H9 (cell line): ENCODE measurements at regions not wholly inside any gene's neighbourhood (a gene's known extent, or its start where the extent isn't known, plus 50 kb on each side); places are given as distances from the start of the nearest gene placed in this dataset.

Source experiments
- DNase-seq: peaks from one replicate; pipeline ENCODE4 v3.0.0-alpha.2; 2017
- H2AFZ ChIP-seq: one replicate; pipeline ENCODE4 v1.6.1; 2013; ENCODE audit warnings: mild to moderate bottlenecking, low read length, control low read depth, moderate library complexity
- H2AK5ac ChIP-seq: 2 replicates; pipeline ENCODE4 v1.6.1; 2013; ENCODE audit warnings: low read length, control low read depth, mixed read lengths; ENCODE audit not compliant: insufficient read length
- H2BK120ac ChIP-seq: one replicate; pipeline ENCODE4 v1.6.1; 2013; ENCODE audit warnings: low read depth, mild to moderate bottlenecking, low read length, control low read depth, inconsistent platforms; ENCODE audit not compliant: poor library complexity, severe bottlenecking
- H2BK12ac ChIP-seq: 2 replicates; pipeline ENCODE4 v1.6.1; 2013; ENCODE audit warnings: low read length, control low read depth, mixed read lengths, low read depth; ENCODE audit not compliant: insufficient read length
- H2BK15ac ChIP-seq: 2 replicates; pipeline ENCODE4 v1.6.1; 2013; ENCODE audit warnings: low read depth, low read length, control low read depth
- H2BK20ac ChIP-seq: one replicate; pipeline ENCODE4 v1.6.1; 2013; ENCODE audit warnings: low read depth, mild to moderate bottlenecking, low read length, control low read depth, inconsistent platforms; ENCODE audit not compliant: poor library complexity, severe bottlenecking
- H2BK5ac ChIP-seq: 2 replicates; pipeline ENCODE4 v1.6.1; 2013; ENCODE audit warnings: low read length, control low read depth, mixed read lengths; ENCODE audit not compliant: insufficient read length
- H3K14ac ChIP-seq: 2 replicates; pipeline ENCODE4 v1.6.1; 2013; ENCODE audit warnings: low read length, control low read depth; ENCODE audit not compliant: insufficient read depth
- H3K18ac ChIP-seq: 2 replicates; pipeline ENCODE4 v1.6.1; 2013; ENCODE audit warnings: low read depth, mild to moderate bottlenecking, mixed read lengths, low read length, control low read depth; ENCODE audit not compliant: insufficient read length
- H3K23ac ChIP-seq: 2 replicates; pipeline ENCODE4 v1.6.1; 2013; ENCODE audit warnings: low read length, control low read depth, mixed read lengths, low read depth; ENCODE audit not compliant: insufficient read length
- H3K23me2 ChIP-seq: 2 replicates; pipeline ENCODE4 v1.6.1; 2013; ENCODE audit warnings: low read depth, mild to moderate bottlenecking, mixed read lengths, low read length, control low read depth; ENCODE audit not compliant: insufficient read length, poor library complexity, severe bottlenecking
- H3K27ac ChIP-seq: 2 replicates; pipeline ENCODE4 v1.5.1; 2013; ENCODE audit warnings: low read length, control low read depth, mixed read lengths, low read depth; ENCODE audit not compliant: insufficient read length
- H3K27me3 ChIP-seq: 2 replicates; pipeline ENCODE4 v1.6.1; 2013; ENCODE audit warnings: low read length, control low read depth, inconsistent platforms; ENCODE audit not compliant: insufficient read depth
- H3K4ac ChIP-seq: 2 replicates; pipeline ENCODE4 v1.6.1; 2013; ENCODE audit warnings: low read depth, mild to moderate bottlenecking, control low read depth, inconsistent platforms, low read length, moderate library complexity
- H3K4me1 ChIP-seq: 2 replicates; pipeline ENCODE4 v1.6.1; 2013; ENCODE audit warnings: low read length, control low read depth, inconsistent platforms; ENCODE audit not compliant: insufficient read depth
- H3K4me2 ChIP-seq: 2 replicates; pipeline ENCODE4 v1.6.1; 2013; ENCODE audit warnings: low read length, control low read depth, mixed read lengths; ENCODE audit not compliant: insufficient read length, insufficient read depth
- H3K56ac ChIP-seq: 2 replicates; pipeline ENCODE4 v1.6.1; 2013; ENCODE audit warnings: low read depth, mild to moderate bottlenecking, mixed read lengths, low read length, control low read depth; ENCODE audit not compliant: insufficient read length
- H3K79me1 ChIP-seq: 2 replicates; pipeline ENCODE4 v1.6.1; 2013; ENCODE audit warnings: low read depth, mild to moderate bottlenecking, moderate library complexity, low read length, control low read depth, inconsistent platforms; ENCODE audit not compliant: insufficient read depth, poor library complexity, severe bottlenecking
- H3K79me2 ChIP-seq: 2 replicates; pipeline ENCODE4 v1.6.1; 2013; ENCODE audit warnings: low read length, control low read depth, inconsistent platforms; ENCODE audit not compliant: insufficient read depth
- H3K9ac ChIP-seq: 2 replicates; pipeline ENCODE4 v1.6.1; 2013; ENCODE audit warnings: low read length, control low read depth, mixed read lengths; ENCODE audit not compliant: insufficient read length; ENCODE audit errors: extremely low read depth
- H3K9me3 ChIP-seq: one replicate; pipeline ENCODE4 v1.6.1; 2013; ENCODE audit warnings: low read depth, low read length, inconsistent platforms; ENCODE audit not compliant: control insufficient read depth
- H3T11ph ChIP-seq: one replicate; pipeline ENCODE4 v1.6.1; 2013; ENCODE audit warnings: mild to moderate bottlenecking, low read length, control low read depth, inconsistent platforms
- H4K20me1 ChIP-seq: one replicate; pipeline ENCODE4 v1.6.1; 2013; ENCODE audit not compliant: control insufficient read depth, insufficient read length, insufficient read depth
- H4K5ac ChIP-seq: 2 replicates; pipeline ENCODE4 v1.6.1; 2013; ENCODE audit warnings: low read depth, mild to moderate bottlenecking, mixed read lengths, low read length, control low read depth; ENCODE audit not compliant: insufficient read length
- H4K8ac ChIP-seq: replicated peaks from 2 replicates; pipeline ENCODE4 v1.6.1; 2013; ENCODE audit warnings: low read length, control low read depth, mixed read lengths, low read depth; ENCODE audit not compliant: insufficient read length
- H4K91ac ChIP-seq: 2 replicates; pipeline ENCODE4 v1.6.1; 2013; ENCODE audit warnings: low read depth, mild to moderate bottlenecking, moderate library complexity, mixed read lengths, low read length, control low read depth; ENCODE audit not compliant: insufficient read length
- H3K27ac Mint-ChIP-seq, 3 experiments: 2 replicates in 2 of 3; 3 replicates in 1 of 3; pipeline ENCODE4 v1.8.0; 2020 to 2021; ENCODE audit warnings: mixed read lengths in 3 of 3, mild to moderate bottlenecking in 1 of 3, moderate library complexity in 1 of 3
- H3K27me3 Mint-ChIP-seq: 2 replicates; pipeline ENCODE4 v1.8.0; 2021; ENCODE audit warnings: low read depth, mild to moderate bottlenecking, moderate library complexity, mixed read lengths
- H3K36me3 Mint-ChIP-seq, 3 experiments: 2 replicates in 2 of 3; 3 replicates in 1 of 3; pipeline ENCODE4 v1.8.0; 2020 to 2021; ENCODE audit warnings: low read depth in 3 of 3, mixed read lengths in 3 of 3; ENCODE audit not compliant: insufficient read depth in 1 of 3
- H3K4me1 Mint-ChIP-seq, 2 experiments: 2 replicates each; pipeline ENCODE4 v1.8.0; 2020; ENCODE audit warnings: mixed read lengths in 2 of 2
- H3K4me3 Mint-ChIP-seq, 2 experiments: 2 replicates in 1 of 2; 3 replicates in 1 of 2; pipeline ENCODE4 v1.8.0; 2020 to 2021; ENCODE audit warnings: mild to moderate bottlenecking in 2 of 2, mixed read lengths in 2 of 2, moderate library complexity in 1 of 2
- H3K9me3 Mint-ChIP-seq, 2 experiments: 2 replicates in 1 of 2; 3 replicates in 1 of 2; pipeline ENCODE4 v1.8.0; 2020; ENCODE audit warnings: mild to moderate bottlenecking in 2 of 2, mixed read lengths in 2 of 2, moderate library complexity in 1 of 2
- CTCF ChIP-seq: fragments of 200-600 bp; sonication (generic); conservative IDR thresholded peaks from 3 replicates; pipeline ENCODE4 v1.8.0; 2021; ENCODE audit warnings: antibody characterized with exemption, mild to moderate bottlenecking
- WGBS: extraction: QIAGEN DNeasy Blood & Tissue Kit; methylation state at CpG from one replicate; pipeline ENCODE4 v1.1.7; 2013; ENCODE audit warnings: missing lambda C conversion rate, low lambda C conversion rate, mixed read lengths; ENCODE audit not compliant: insufficient read length; ENCODE audit errors: extremely low coverage; 5-methylcytosine and 5-hydroxymethylcytosine counted together

- no peak overlapping the region for H3K14ac ChIP-seq
- no peaks in the 10 kb centered on the region for H3K23me2 ChIP-seq
- H3K79me1 ChIP-seq = no peaks in the 10 kb centered on the region
- no peak for TF ChIP-seq CTCF
- no peak overlapping the region for H3K27ac ChIP-seq
- no peak overlapping the region for H2AK5ac ChIP-seq
- H3K9ac ChIP-seq = no peak overlapping the region
- H4K20me1 ChIP-seq = no peaks in the 10 kb centered on the region
- no peak overlapping the region for H2BK5ac ChIP-seq
- H3K79me2 ChIP-seq = no peaks in the 10 kb centered on the region
- no peak overlapping the region for H2BK15ac ChIP-seq
- no peak overlapping the region for H2AFZ ChIP-seq
- H3K27ac Mint-ChIP-seq = no peak overlapping the region
- H3K4me1 Mint-ChIP-seq = no peaks in the 10 kb centered on the region
- H4K91ac ChIP-seq = no peak overlapping the region
- no peak overlapping the region for H2BK20ac ChIP-seq
- no peaks in the 10 kb centered on the region for H3K36me3 Mint-ChIP-seq
- H3K4ac ChIP-seq = no peak overlapping the region
- H3K27me3 Mint-ChIP-seq = peaks cover 4% of the 10 kb centered on the region
- no peaks in the 10 kb centered on the region for H3K4me1 ChIP-seq
- no peak overlapping the region for H3K56ac ChIP-seq
- no peak overlapping the region for H3K18ac ChIP-seq
- H3T11ph ChIP-seq = no peak overlapping the region
- DNase-seq = no peak
- H4K5ac ChIP-seq = no peak overlapping the region
- no peak overlapping the region for H3K4me3 Mint-ChIP-seq
- no peaks in the 10 kb centered on the region for H3K9me3 ChIP-seq
- H3K9me3 Mint-ChIP-seq = no peaks in the 10 kb centered on the region; a peak in 1 of 5 replicates
- H3K23ac ChIP-seq = no peak overlapping the region
- H3K4me2 ChIP-seq = no peak overlapping the region
- no peak overlapping the region for H2BK120ac ChIP-seq
- no peak overlapping the region for H2BK12ac ChIP-seq
- WGBS = no CpG with 5 or more reads among the region's 4 CpGs
- H3K27me3 ChIP-seq = no peaks in the 10 kb centered on the region
- no peak overlapping the region for H4K8ac ChIP-seq
These were observed 462.0 kb upstream of the ARID1B start for GRCh38 chr6:156315146-156315545.
